ENCODE measurements at regions not wholly inside any gene's neighbourhood (a gene's known extent, or its start where the extent isn't known, plus 50 kb on each side); places are given as distances from the start of the nearest gene placed in this dataset.

GRCh38 chr1:244128591-244129383 lies 77.7 kb downstream of the ZBTB18 start:
- ChIA-PET POLR2A (no interaction called here), CTCF (no interaction called here)
- no peaks in the 10 kb centered on the region for H3K27me3 ChIP-seq (ENCODE audit: insufficient read depth, low read length, poor library complexity, severe bottlenecking)
- H3K27ac ChIP-seq (ENCODE audit: low read depth, low read length): no peak overlapping the region
- DNase-seq: no peak
- H3K9me3 ChIP-seq (ENCODE audit: low read length): no peaks in the 10 kb centered on the region
- no peak overlapping the region for H3K4me3 ChIP-seq (ENCODE audit: low read length)
- H3K27ac Mint-ChIP-seq: no peak overlapping the region
- H3K36me3 ChIP-seq (ENCODE audit: insufficient read depth, low read length): no peaks in the 10 kb centered on the region
- H3K4me3 Mint-ChIP-seq: no peak overlapping the region
- H3K4me1 ChIP-seq (ENCODE audit: insufficient read depth, low read length): no peaks in the 10 kb centered on the region
- H3K4me1 Mint-ChIP-seq: peaks cover 9 to 17% (median 12%) of the 10 kb centered on the region in 3 donors
- peaks cover 4 to 44% of the 10 kb centered on the region in 2 donors for H3K27me3 Mint-ChIP-seq
- no peaks in the 10 kb centered on the region for H3K36me3 Mint-ChIP-seq
- peaks cover 0 to 2% (median 0%) of the 10 kb centered on the region in 5 donors for H3K9me3 Mint-ChIP-seq

- Mint-ChIP-seq H3K36me3 (peaks cover 0 to 6% (median 0%) of the 10 kb centered on the region in 3 donors), H3K27me3 (peaks cover 13 to 70% of the 10 kb centered on the region in 2 donors), H3K4me1 (peaks cover 0 to 11% (median 0%) of the 10 kb centered on the region in 3 donors), H3K4me3 (peak overlapping the region; percentile 27 to 74 (median 49)), H3K27ac (peak overlapping the region in 1 of 8 donors; percentile 25), H3K9me3 (no peaks in the 10 kb centered on the region)
- POLR2A ChIA-PET: no interaction called here
- Histone ChIP-seq H3K4me3 (ENCODE audit: low read length) (peak overlapping the region; percentile 27), H3K27ac (ENCODE audit: low read depth, low read length) (no peak overlapping the region), H3K9me3 (ENCODE audit: low read length) (no peaks in the 10 kb centered on the region), H3K27me3 (ENCODE audit: insufficient read depth, low read length, poor library complexity, severe bottlenecking) (peaks cover 4% of the 10 kb centered on the region), H3K36me3 (ENCODE audit: insufficient read depth, low read length) (no peaks in the 10 kb centered on the region), H3K4me1 (ENCODE audit: insufficient read depth, low read length) (no peaks in the 10 kb centered on the region)
- CTCF ChIA-PET: interaction anchor here (0.7 kb wide), 1 partner anchor 13 kb away, joined by 3 read pairs; no protein-coding TSS in a partner anchor
- no peak for DNase-seq
Measured at GRCh38 chr1:244137276-244137675, 86.2 kb downstream of the ZBTB18 start.

GRCh38 chr1:244137725-244138124 lies 86.6 kb downstream of the ZBTB18 start:
- H3K9me3 Mint-ChIP-seq: no peaks in the 10 kb centered on the region
- no peaks in the 10 kb centered on the region for H3K36me3 ChIP-seq (ENCODE audit: insufficient read depth, low read length)
- no peaks in the 10 kb centered on the region for H3K4me1 ChIP-seq (ENCODE audit: insufficient read depth, low read length)
- peaks cover 0 to 11% (median 0%) of the 10 kb centered on the region in 3 donors for H3K4me1 Mint-ChIP-seq
- no peaks in the 10 kb centered on the region for H3K9me3 ChIP-seq (ENCODE audit: low read length)
- DNase-seq: no peak
- H3K36me3 Mint-ChIP-seq: peaks cover 0 to 6% (median 0%) of the 10 kb centered on the region in 3 donors
- H3K27me3 ChIP-seq (ENCODE audit: insufficient read depth, low read length, poor library complexity, severe bottlenecking): peaks cover 4% of the 10 kb centered on the region
- CTCF ChIA-PET: interaction anchor here (0.7 kb wide), 1 partner anchor 13 kb away, joined by 3 read pairs; no protein-coding TSS in a partner anchor
- peak overlapping the region; percentile 27 to 74 (median 49) for H3K4me3 Mint-ChIP-seq
- H3K27ac ChIP-seq (ENCODE audit: low read depth, low read length): no peak overlapping the region
- peak overlapping the region in 1 of 8 donors; percentile 31 for H3K27ac Mint-ChIP-seq
- POLR2A ChIA-PET: no interaction called here
- peak overlapping the region; percentile 27 for H3K4me3 ChIP-seq (ENCODE audit: low read length)
- peaks cover 13 to 65% of the 10 kb centered on the region in 2 donors for H3K27me3 Mint-ChIP-seq

- H3K4me1 Mint-ChIP-seq: peaks cover 0 to 11% (median 0%) of the 10 kb centered on the region in 3 donors
- no peak for DNase-seq
- ChIA-PET POLR2A (no interaction called here), CTCF (no interaction called here)
- no peak overlapping the region for H3K4me3 Mint-ChIP-seq
- Histone ChIP-seq H3K27me3 (ENCODE audit: insufficient read depth, low read length, poor library complexity, severe bottlenecking) (peaks cover 4% of the 10 kb centered on the region), H3K36me3 (ENCODE audit: insufficient read depth, low read length) (no peaks in the 10 kb centered on the region), H3K4me3 (ENCODE audit: low read length) (no peak overlapping the region), H3K9me3 (ENCODE audit: low read length) (no peaks in the 10 kb centered on the region), H3K4me1 (ENCODE audit: insufficient read depth, low read length) (no peaks in the 10 kb centered on the region), H3K27ac (ENCODE audit: low read depth, low read length) (no peak overlapping the region)
- no peaks in the 10 kb centered on the region for H3K9me3 Mint-ChIP-seq
- H3K27me3 Mint-ChIP-seq: peaks cover 12 to 61% of the 10 kb centered on the region in 2 donors
- H3K27ac Mint-ChIP-seq: no peak overlapping the region
- peaks cover 0 to 6% (median 0%) of the 10 kb centered on the region in 3 donors for H3K36me3 Mint-ChIP-seq
Measured at GRCh38 chr1:244138399-244138798, 87.3 kb downstream of the ZBTB18 start.

- peaks cover 0 to 11% (median 0%) of the 10 kb centered on the region in 3 donors for H3K4me1 Mint-ChIP-seq
- Histone ChIP-seq H3K36me3 (ENCODE audit: insufficient read depth, low read length) (no peaks in the 10 kb centered on the region), H3K27me3 (ENCODE audit: insufficient read depth, low read length, poor library complexity, severe bottlenecking) (peaks cover 4% of the 10 kb centered on the region), H3K4me1 (ENCODE audit: insufficient read depth, low read length) (no peaks in the 10 kb centered on the region), H3K4me3 (ENCODE audit: low read length) (no peak overlapping the region), H3K9me3 (ENCODE audit: low read length) (no peaks in the 10 kb centered on the region), H3K27ac (ENCODE audit: low read depth, low read length) (no peak overlapping the region)
- H3K27me3 Mint-ChIP-seq: peaks cover 11 to 54% of the 10 kb centered on the region in 2 donors
- POLR2A ChIA-PET: no interaction called here
- DNase-seq: no peak
- no peak overlapping the region for H3K27ac Mint-ChIP-seq
- H3K4me3 Mint-ChIP-seq: peak overlapping the region in 1 of 7 donors; percentile 19
- CTCF ChIA-PET: no interaction called here
- H3K9me3 Mint-ChIP-seq: no peaks in the 10 kb centered on the region
- H3K36me3 Mint-ChIP-seq: peaks cover 0 to 6% (median 0%) of the 10 kb centered on the region in 3 donors
Measured at GRCh38 chr1:244139655-244140054, 88.6 kb downstream of the ZBTB18 start.

- peaks cover 11 to 50% of the 10 kb centered on the region in 2 donors for H3K27me3 Mint-ChIP-seq
- Histone ChIP-seq H3K9me3 (ENCODE audit: low read length) (no peaks in the 10 kb centered on the region), H3K27ac (ENCODE audit: low read depth, low read length) (no peak overlapping the region), H3K27me3 (ENCODE audit: insufficient read depth, low read length, poor library complexity, severe bottlenecking) (peaks cover 4% of the 10 kb centered on the region), H3K4me3 (ENCODE audit: low read length) (no peak overlapping the region), H3K4me1 (ENCODE audit: insufficient read depth, low read length) (no peaks in the 10 kb centered on the region), H3K36me3 (ENCODE audit: insufficient read depth, low read length) (no peaks in the 10 kb centered on the region)
- no peak overlapping the region for H3K4me3 Mint-ChIP-seq
- H3K4me1 Mint-ChIP-seq: peaks cover 0 to 11% (median 0%) of the 10 kb centered on the region in 3 donors
- ChIA-PET CTCF (no interaction called here), POLR2A (no interaction called here)
- peaks cover 0 to 6% (median 0%) of the 10 kb centered on the region in 3 donors for H3K36me3 Mint-ChIP-seq
- H3K27ac Mint-ChIP-seq: no peak overlapping the region
- no peaks in the 10 kb centered on the region for H3K9me3 Mint-ChIP-seq
- DNase-seq: no peak
Measured at GRCh38 chr1:244140420-244140819, 89.3 kb downstream of the ZBTB18 start.

GRCh38 chr1:244144053-244144452 lies 93.0 kb downstream of the ZBTB18 start:
- Histone ChIP-seq H3K27me3 (ENCODE audit: insufficient read depth, low read length, poor library complexity, severe bottlenecking) (no peaks in the 10 kb centered on the region), H3K36me3 (ENCODE audit: insufficient read depth, low read length) (no peaks in the 10 kb centered on the region), H3K9me3 (ENCODE audit: low read length) (no peaks in the 10 kb centered on the region), H3K4me1 (ENCODE audit: insufficient read depth, low read length) (no peaks in the 10 kb centered on the region), H3K27ac (ENCODE audit: low read depth, low read length) (no peak overlapping the region), H3K4me3 (ENCODE audit: low read length) (no peak overlapping the region)
- Mint-ChIP-seq H3K9me3 (no peaks in the 10 kb centered on the region), H3K4me1 (no peaks in the 10 kb centered on the region), H3K4me3 (no peak overlapping the region), H3K27ac (no peak overlapping the region), H3K27me3 (peaks cover 10 to 32% of the 10 kb centered on the region in 2 donors), H3K36me3 (peaks cover 0 to 6% (median 0%) of the 10 kb centered on the region in 3 donors)
- ChIA-PET CTCF (no interaction called here), POLR2A (interaction anchor here (0.5 to 0.6 kb wide), 2 partner anchors 96 to 870 kb away, joined by 3 to 4 read pairs; no protein-coding TSS in a partner anchor)
- DNase-seq: no peak

GRCh38 chr1:244150071-244150470 lies 99.0 kb downstream of the ZBTB18 start:
- Histone ChIP-seq H3K9me3 (ENCODE audit: low read length) (no peaks in the 10 kb centered on the region), H3K4me3 (ENCODE audit: low read length) (no peak overlapping the region), H3K4me1 (ENCODE audit: insufficient read depth, low read length) (no peaks in the 10 kb centered on the region), H3K27me3 (ENCODE audit: insufficient read depth, low read length, poor library complexity, severe bottlenecking) (no peaks in the 10 kb centered on the region), H3K36me3 (ENCODE audit: insufficient read depth, low read length) (no peaks in the 10 kb centered on the region), H3K27ac (ENCODE audit: low read depth, low read length) (no peak overlapping the region)
- Mint-ChIP-seq H3K4me1 (no peaks in the 10 kb centered on the region), H3K27ac (peak overlapping the region in 1 of 8 donors; percentile 43), H3K9me3 (no peaks in the 10 kb centered on the region), H3K4me3 (no peak overlapping the region), H3K36me3 (no peaks in the 10 kb centered on the region), H3K27me3 (peaks cover 4 to 13% of the 10 kb centered on the region in 2 donors)
- POLR2A ChIA-PET: no interaction called here
- DNase-seq: no peak
- CTCF ChIA-PET: interaction anchor here (1.2 kb wide), 1 partner anchor 13 kb away, joined by 3 read pairs; no protein-coding TSS in a partner anchor
